Testis (tissue), 2 donors: ENCODE measurements at regions not wholly inside any gene's neighbourhood (a gene's known extent, or its start where the extent isn't known, plus 50 kb on each side); places are given as distances from the start of the nearest gene placed in this dataset.

Experiments used
- POLR2A ChIP-seq: fragments of 450-650 bp; IDR thresholded peaks from one replicate; pipeline ENCODE4 v1.6.1; 2017; ENCODE audit warnings: antibody characterized with exemption, mild to moderate bottlenecking, moderate library complexity
- TF ChIP-seq, protein P1 (sequence below), 3 experiments: fragments of 450-650 bp in 2 of 3; fragments of 200-600 bp in 1 of 3; sonication (generic) in 1 of 3; IDR thresholded peaks; one replicate each; pipeline ENCODE4 v1.5.1; 2016 to 2019; ENCODE audit warnings: antibody characterized with exemption in 3 of 3, mild to moderate bottlenecking in 2 of 3, moderate library complexity in 1 of 3

DNA sequence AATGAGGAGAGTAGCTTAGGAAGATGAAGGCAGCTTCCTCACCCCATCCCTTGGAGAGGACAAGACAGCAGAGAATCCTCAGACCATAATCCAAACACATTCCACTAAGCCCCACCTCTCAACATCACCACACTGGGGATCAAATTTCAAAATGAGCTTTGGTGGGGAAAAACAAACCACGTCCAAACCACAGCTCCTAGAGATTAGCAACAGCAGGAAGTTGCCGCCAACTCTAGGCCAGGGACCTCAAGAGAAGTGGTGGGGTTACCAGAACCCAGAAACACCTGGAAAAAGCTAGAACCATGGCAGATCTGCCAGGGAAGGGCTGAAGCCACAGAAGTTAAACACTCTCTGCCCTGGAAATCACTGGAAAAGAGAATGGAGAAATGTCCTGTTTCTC is 571.6 kb downstream of the HS3ST4 start:
- TF ChIP-seq, protein P1, sequence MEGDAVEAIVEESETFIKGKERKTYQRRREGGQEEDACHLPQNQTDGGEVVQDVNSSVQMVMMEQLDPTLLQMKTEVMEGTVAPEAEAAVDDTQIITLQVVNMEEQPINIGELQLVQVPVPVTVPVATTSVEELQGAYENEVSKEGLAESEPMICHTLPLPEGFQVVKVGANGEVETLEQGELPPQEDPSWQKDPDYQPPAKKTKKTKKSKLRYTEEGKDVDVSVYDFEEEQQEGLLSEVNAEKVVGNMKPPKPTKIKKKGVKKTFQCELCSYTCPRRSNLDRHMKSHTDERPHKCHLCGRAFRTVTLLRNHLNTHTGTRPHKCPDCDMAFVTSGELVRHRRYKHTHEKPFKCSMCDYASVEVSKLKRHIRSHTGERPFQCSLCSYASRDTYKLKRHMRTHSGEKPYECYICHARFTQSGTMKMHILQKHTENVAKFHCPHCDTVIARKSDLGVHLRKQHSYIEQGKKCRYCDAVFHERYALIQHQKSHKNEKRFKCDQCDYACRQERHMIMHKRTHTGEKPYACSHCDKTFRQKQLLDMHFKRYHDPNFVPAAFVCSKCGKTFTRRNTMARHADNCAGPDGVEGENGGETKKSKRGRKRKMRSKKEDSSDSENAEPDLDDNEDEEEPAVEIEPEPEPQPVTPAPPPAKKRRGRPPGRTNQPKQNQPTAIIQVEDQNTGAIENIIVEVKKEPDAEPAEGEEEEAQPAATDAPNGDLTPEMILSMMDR (IDR thresholded peaks at IDR 0.05) = no peak
- TF ChIP-seq POLR2A = no peak
